ENCODE measurements at regions not wholly inside any gene's neighbourhood (a gene's known extent, or its start where the extent isn't known, plus 50 kb on each side); places are given as distances from the start of the nearest gene placed in this dataset.

DNA sequence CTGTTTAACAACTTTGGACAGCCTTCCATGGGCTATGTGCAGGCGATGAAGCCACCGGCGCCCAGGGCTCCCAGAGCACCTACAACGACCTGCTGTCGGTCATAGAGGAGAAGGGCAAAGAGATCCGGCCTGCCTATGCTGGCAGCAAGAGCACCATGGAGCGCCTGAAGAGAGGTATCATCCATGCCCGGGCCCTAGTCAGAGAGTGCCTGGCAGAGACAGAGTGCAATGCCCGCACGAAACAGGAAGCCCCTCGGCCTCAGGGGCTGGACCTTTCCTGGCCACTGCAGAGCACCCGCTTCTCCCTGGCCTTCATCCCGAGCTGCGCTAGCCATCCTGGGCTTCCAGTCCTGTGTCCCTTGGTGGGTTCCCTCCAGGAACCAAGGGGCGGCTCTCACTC, 497.0 kb upstream of the PHF14 start:
- TF ChIP-seq POLR2A (IDR thresholded peaks at IDR 0.05; ENCODE audit: borderline replicate concordance, extremely low read depth, insufficient read depth, insufficient read length) = no peak
- TF ChIP-seq, protein P1, sequence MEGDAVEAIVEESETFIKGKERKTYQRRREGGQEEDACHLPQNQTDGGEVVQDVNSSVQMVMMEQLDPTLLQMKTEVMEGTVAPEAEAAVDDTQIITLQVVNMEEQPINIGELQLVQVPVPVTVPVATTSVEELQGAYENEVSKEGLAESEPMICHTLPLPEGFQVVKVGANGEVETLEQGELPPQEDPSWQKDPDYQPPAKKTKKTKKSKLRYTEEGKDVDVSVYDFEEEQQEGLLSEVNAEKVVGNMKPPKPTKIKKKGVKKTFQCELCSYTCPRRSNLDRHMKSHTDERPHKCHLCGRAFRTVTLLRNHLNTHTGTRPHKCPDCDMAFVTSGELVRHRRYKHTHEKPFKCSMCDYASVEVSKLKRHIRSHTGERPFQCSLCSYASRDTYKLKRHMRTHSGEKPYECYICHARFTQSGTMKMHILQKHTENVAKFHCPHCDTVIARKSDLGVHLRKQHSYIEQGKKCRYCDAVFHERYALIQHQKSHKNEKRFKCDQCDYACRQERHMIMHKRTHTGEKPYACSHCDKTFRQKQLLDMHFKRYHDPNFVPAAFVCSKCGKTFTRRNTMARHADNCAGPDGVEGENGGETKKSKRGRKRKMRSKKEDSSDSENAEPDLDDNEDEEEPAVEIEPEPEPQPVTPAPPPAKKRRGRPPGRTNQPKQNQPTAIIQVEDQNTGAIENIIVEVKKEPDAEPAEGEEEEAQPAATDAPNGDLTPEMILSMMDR (IDR thresholded peaks at IDR 0.05 in 2 of 3, conservative IDR thresholded peaks at IDR 0.05 in 1 of 3; ENCODE audit: borderline replicate concordance in 1 of 3, insufficient read depth in 1 of 3, low read depth in 2 of 3, low read length in 2 of 3) = no peak
- TF ChIP-seq ZNF274 (IDR thresholded peaks at IDR 0.05; ENCODE audit: low read depth, low read length) = no peak
- no peak for TF ChIP-seq EZH2phosphoT487 (IDR thresholded peaks at IDR 0.05; ENCODE audit: borderline replicate concordance)
- no peak for TF ChIP-seq SIN3A (IDR thresholded peaks at IDR 0.05; ENCODE audit: low read depth)
- TF ChIP-seq, protein P2, sequence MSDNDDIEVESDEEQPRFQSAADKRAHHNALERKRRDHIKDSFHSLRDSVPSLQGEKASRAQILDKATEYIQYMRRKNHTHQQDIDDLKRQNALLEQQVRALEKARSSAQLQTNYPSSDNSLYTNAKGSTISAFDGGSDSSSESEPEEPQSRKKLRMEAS (IDR thresholded peaks at IDR 0.05) = no peak
- TF ChIP-seq FOSL1 (IDR thresholded peaks at IDR 0.05; ENCODE audit: low read depth) = no peak
- TF ChIP-seq EZH2 (IDR thresholded peaks at IDR 0.05) = no peak
- TF ChIP-seq YY1 (IDR thresholded peaks at IDR 0.05; ENCODE audit: extremely low read depth, insufficient replicate concordance, low read depth, low read length) = no peak
- no peak for TF ChIP-seq ELF1 (IDR thresholded peaks at IDR 0.05; ENCODE audit: borderline replicate concordance, low read depth)
- no peak for TF ChIP-seq JUND (IDR thresholded peaks at IDR 0.05)
